ENCODE measurements at regions not wholly inside any gene's neighbourhood (a gene's known extent, or its start where the extent isn't known, plus 50 kb on each side); places are given as distances from the start of the nearest gene placed in this dataset.
A peak's percentile ranks its signal among the peaks of the same experiment; 100 is the strongest.

GRCh38 chr17:55898195-55898594 lies 147.3 kb downstream of the PCTP start:
- peak; percentile 3 for DNase-seq (ENCODE audit: low read depth)
- no peak overlapping the region for H3K4me3 ChIP-seq (ENCODE audit: control insufficient read depth, low read depth, low read length)
- TF ChIP-seq, protein P1, sequence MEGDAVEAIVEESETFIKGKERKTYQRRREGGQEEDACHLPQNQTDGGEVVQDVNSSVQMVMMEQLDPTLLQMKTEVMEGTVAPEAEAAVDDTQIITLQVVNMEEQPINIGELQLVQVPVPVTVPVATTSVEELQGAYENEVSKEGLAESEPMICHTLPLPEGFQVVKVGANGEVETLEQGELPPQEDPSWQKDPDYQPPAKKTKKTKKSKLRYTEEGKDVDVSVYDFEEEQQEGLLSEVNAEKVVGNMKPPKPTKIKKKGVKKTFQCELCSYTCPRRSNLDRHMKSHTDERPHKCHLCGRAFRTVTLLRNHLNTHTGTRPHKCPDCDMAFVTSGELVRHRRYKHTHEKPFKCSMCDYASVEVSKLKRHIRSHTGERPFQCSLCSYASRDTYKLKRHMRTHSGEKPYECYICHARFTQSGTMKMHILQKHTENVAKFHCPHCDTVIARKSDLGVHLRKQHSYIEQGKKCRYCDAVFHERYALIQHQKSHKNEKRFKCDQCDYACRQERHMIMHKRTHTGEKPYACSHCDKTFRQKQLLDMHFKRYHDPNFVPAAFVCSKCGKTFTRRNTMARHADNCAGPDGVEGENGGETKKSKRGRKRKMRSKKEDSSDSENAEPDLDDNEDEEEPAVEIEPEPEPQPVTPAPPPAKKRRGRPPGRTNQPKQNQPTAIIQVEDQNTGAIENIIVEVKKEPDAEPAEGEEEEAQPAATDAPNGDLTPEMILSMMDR (conservative IDR thresholded peaks at IDR 0.05; ENCODE audit: control insufficient read depth, insufficient read depth, low read depth, low read length), result no peak

DNA sequence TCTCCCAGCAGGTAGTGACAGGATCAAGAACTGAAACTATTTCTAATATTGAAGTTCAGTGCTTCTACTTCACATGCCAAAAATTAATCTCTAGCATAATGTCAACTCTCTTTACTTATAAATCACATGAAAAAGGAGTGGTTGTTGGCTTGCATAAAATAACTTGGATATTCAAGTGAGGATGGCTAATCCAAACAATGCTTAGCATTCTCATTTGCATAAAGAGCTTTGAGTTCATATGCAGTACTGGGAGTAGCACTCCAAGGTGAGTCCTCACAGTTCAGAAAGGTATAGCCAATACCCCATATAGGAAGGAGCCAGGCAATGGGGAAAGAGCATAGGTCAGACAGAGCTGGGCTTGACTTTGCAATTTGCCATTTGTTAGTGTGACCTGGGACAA lies 149.3 kb downstream of the PCTP start:
- DNase-seq (ENCODE audit: low read depth), result no peak
- TF ChIP-seq, protein P1 (conservative IDR thresholded peaks at IDR 0.05; ENCODE audit: control insufficient read depth, insufficient read depth, low read depth, low read length), result no peak
- H3K4me3 ChIP-seq (ENCODE audit: control insufficient read depth, low read depth, low read length), result no peak overlapping the region

DNA sequence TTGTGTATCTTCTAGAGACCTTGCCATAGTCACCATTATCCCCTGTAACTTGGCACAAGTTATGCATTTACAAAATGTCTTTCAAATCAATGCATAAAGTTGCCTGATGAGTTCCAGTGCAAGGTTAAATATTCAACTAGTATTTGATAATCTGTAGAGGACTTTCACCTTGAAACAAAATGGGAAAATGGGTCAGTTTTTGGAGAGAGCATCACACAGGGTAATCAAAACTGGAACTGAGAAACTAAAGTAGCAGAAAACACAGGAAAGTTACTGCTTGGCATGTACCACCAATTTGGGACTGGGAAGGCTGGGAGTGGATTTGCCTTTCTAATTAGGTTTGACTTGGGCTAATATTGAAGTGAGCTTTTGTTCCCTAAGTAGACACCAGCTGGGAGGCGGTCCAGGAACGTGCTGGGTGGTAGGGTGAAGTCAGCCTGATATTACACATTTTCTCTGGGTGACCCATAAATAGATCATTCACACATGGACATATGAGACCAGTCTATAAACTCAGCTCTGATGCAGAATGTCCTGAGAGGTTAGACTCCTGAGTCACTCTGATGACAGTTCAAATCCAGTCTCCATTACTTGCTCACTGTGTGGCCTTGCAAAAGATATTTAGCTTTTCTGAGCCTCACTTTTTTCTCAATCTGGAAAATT lies 152.3 kb downstream of the PCTP start:
- peak; percentile 3 for DNase-seq (ENCODE audit: low read depth)
- TF ChIP-seq, protein P1 (conservative IDR thresholded peaks at IDR 0.05; ENCODE audit: control insufficient read depth, insufficient read depth, low read depth, low read length), result no peak
- no peak overlapping the region for H3K4me3 ChIP-seq (ENCODE audit: control insufficient read depth, low read depth, low read length)

DNA sequence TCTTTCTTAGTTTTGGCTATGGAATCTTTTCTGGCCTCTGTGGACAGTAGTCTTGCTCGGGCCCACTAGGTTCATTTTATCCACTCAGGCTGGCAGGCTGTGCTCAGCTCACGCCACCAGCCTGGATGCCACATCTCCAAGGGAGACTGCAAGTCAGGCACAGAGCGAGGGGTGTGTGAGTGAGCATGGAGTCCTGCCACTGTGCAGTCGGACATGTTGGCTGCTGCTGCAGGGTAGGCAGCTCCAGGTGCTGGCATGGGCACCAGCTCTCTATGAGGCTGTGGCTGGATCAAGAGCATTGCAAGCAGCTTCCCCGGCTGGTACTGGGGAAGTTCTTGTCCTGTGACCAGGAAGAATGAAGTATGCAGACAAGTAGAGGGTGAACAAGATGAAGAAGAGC lies 158.9 kb downstream of the PCTP start:
- TF ChIP-seq, protein P1 (conservative IDR thresholded peaks at IDR 0.05; ENCODE audit: control insufficient read depth, insufficient read depth, low read depth, low read length), result no peak
- H3K4me3 ChIP-seq (ENCODE audit: control insufficient read depth, low read depth, low read length), result no peak overlapping the region
- DNase-seq (ENCODE audit: low read depth), result no peak

DNA sequence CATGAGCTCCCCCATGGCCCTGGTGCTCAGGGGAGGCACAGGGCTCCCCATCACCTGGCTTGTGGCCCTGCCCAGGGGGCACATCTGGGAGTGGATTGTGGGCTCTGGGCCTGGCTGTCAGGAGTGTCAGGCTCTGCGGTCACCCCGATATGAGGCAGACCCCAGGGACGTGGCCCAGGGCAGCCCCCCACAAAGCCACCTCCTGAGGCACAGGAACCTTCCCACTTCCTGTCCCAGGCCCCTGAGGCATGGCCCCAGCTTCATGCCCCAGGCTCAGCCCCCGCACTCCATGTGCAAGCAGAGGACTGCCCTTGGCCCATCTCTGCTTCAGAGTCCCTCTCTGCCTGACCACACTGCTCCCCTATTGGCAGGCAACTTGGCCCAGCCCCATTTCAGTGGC lies 160.3 kb downstream of the PCTP start:
- TF ChIP-seq, protein P1 (conservative IDR thresholded peaks at IDR 0.05; ENCODE audit: control insufficient read depth, insufficient read depth, low read depth, low read length), result no peak
- no peak overlapping the region for H3K4me3 ChIP-seq (ENCODE audit: control insufficient read depth, low read depth, low read length)
- no peak for DNase-seq (ENCODE audit: low read depth)

- no peak for DNase-seq (ENCODE audit: low read depth)
- TF ChIP-seq, protein P1 (conservative IDR thresholded peaks at IDR 0.05; ENCODE audit: control insufficient read depth, insufficient read depth, low read depth, low read length), result no peak
- H3K4me3 ChIP-seq (ENCODE audit: control insufficient read depth, low read depth, low read length), result no peak overlapping the region
Measured at GRCh38 chr17:55925440-55925839, 174.6 kb downstream of the PCTP start.

Measured in fibroblast of mammary gland (primary cell).